Heart left ventricle (tissue), 16 donors: ENCODE measurements at regions not wholly inside any gene's neighbourhood (a gene's known extent, or its start where the extent isn't known, plus 50 kb on each side); places are given as distances from the start of the nearest gene placed in this dataset.

ENCODE experiments used
- ATAC-seq, 4 donors: fragments of 200-7000 bp; cut with Tn5 transposase; one replicate each; pipeline ENCODE4 v1.9.1; 2020 to 2022; ENCODE audit warnings: moderate library complexity in 4 of 4, mild to moderate bottlenecking in 3 of 4, moderate number of reproducible peaks in 1 of 4
- DNase-seq, 5 donors: peaks; one replicate each; pipeline ENCODE4 v3.0.0-alpha.2; 2020
- H3K27ac ChIP-seq, 12 donors: fragments of 200-600 bp; sonication (generic) in 4 of 12; one replicate each; pipeline versions ENCODE4 v1.5.0 to v1.8.0; 2016 to 2022; ENCODE audit warnings: mild to moderate bottlenecking in 2 of 12
- H3K27me3 ChIP-seq, 9 donors: fragments of 200-600 bp; sonication (generic) in 2 of 9; one replicate each; pipeline versions ENCODE4 v1.5.1 to v1.8.0; 2016 to 2022; ENCODE audit warnings: mild to moderate bottlenecking in 3 of 9
- H3K36me3 ChIP-seq, 9 donors: fragments of 200-600 bp; sonication (generic) in 2 of 9; one replicate each; pipeline versions ENCODE4 v1.5.0 to v1.8.0; 2018 to 2022; ENCODE audit warnings: mild to moderate bottlenecking in 2 of 9
- H3K4me1 ChIP-seq, 12 donors: fragments of 200-600 bp; sonication (generic) in 4 of 12; one replicate each; pipeline versions ENCODE4 v1.5.0 to v1.8.0; 2016 to 2022; ENCODE audit warnings: mild to moderate bottlenecking in 3 of 12
- H3K4me3 ChIP-seq, 12 donors: fragments of 200-600 bp; sonication (generic) in 4 of 12; one replicate each; pipeline versions ENCODE4 v1.5.0 to v1.8.0; 2017 to 2022; ENCODE audit warnings: mild to moderate bottlenecking in 9 of 12, moderate library complexity in 4 of 12
- H3K9me3 ChIP-seq, 12 donors: fragments of 200-600 bp; sonication (generic) in 4 of 12; one replicate each; pipeline versions ENCODE4 v1.5.0 to v1.8.0; 2016 to 2022; ENCODE audit warnings: mild to moderate bottlenecking in 1 of 12
- CTCF ChIP-seq, 12 donors: fragments of 200-600 bp; sonication (generic) in 4 of 12; IDR thresholded peaks; one replicate each; pipeline versions ENCODE4 v1.5.0 to v1.8.0; 2018 to 2022; ENCODE audit warnings: antibody characterized with exemption in 12 of 12, mild to moderate bottlenecking in 5 of 12
- POLR2A ChIP-seq, 2 donors: fragments of 450-650 bp; IDR thresholded peaks; one replicate each; pipeline ENCODE4 v1.6.1; 2017; ENCODE audit warnings: antibody characterized with exemption in 2 of 2, mild to moderate bottlenecking in 2 of 2, moderate library complexity in 2 of 2
- WGBS, 4 donors: extraction: QIAGEN DNeasy Blood & Tissue Kit in 2 of 4; methylation state at CpG; one replicate each; pipeline versions ENCODE4 v1.1.5 to v1.1.7; 2013 to 2018; 5-methylcytosine and 5-hydroxymethylcytosine counted together
- intact Hi-C, 10 donors: fragments of 100-400 bp; cut with DNase I; formaldehyde crosslinking; loops; one replicate each; pipeline versions ENCODE4 v1.11.1 to v1.14.2; 2022
- donor health status: ischemic (EF 13 %, LVEDD 7.1; RV severe dilation, severe dysfunction).
- donor health status: healthy with polysubstance abuse.
- donor health status: DM: no; HTN: yes; CAD: no.
- donor health status: DM: no; HTN: no; CAD: no.
- donor health status: ischemic (EF 25% LVEDD 6.9; RV normal size, moderate dysfunction).
- donor health status: ischemic (EF 25% LVEDD 5.7; RV mildly dilated, moderate dysfunction).
- donor health status: healthy.
- donor health status: DM: yes; HTN: yes; CAD: no.
- donor health status: ischemic (EF 35%, LVEDD 5.7; RV mildly dilated, moderate dysfunction).
- donor health status: nonischemic (EF 11% LVEDD 7.7; RV severe dilation, severe dysfunction).
- donor health status: DM: yes; HTN: yes; CAD: no.
- donor health status: PGD.
- donor health status: ischemic (EF 29% LVEDD 5.4; RV normal size, mild dysfunction).
- donor health status: nonischemic (EF 23%, LVEDD 6.1; RV moderate dilation, normal function).

GRCh38 chr18:72456802-72457201 is 87.3 kb downstream of the CBLN2 start:
- H3K36me3 ChIP-seq, result no peaks in the 10 kb centered on the region
- H3K4me1 ChIP-seq, result no peaks in the 10 kb centered on the region
- H3K27me3 ChIP-seq, result no peaks in the 10 kb centered on the region
- peaks cover 0 to 9% (median 0%) of the 10 kb centered on the region in 12 donors for H3K9me3 ChIP-seq
- WGBS, 4 donors, result 75 to 85% (median 77%) methylated on average over 1 of the region's 1 CpG
- TF ChIP-seq POLR2A (IDR thresholded peaks at IDR 0.05), result no peak
- no peak for TF ChIP-seq CTCF (IDR thresholded peaks at IDR 0.05)
- H3K27ac ChIP-seq, result no peak overlapping the region
- no peak overlapping the region for H3K4me3 ChIP-seq
- no peak for ATAC-seq
- no peak for DNase-seq
- intact Hi-C loops, result no loop called here

DNA sequence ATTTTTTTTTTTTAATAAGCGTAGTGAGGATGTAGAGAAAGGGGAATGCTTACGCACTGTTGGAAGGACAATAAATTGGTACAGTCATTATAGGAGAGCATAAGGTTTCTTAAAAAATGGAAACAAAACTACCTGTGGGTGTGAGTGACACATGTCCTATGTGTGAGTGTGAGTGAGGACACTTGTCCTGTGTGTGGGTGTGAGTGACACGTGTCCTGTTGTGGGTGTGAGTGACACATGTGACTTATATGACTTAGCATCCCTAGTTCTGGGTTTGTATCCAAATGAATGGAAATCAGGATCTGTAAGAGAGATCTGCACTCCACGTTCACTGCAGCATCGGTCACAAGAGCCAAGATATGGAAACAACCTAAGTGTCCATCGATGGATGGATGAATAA is 91.8 kb downstream of the CBLN2 start:
- WGBS, 4 donors, result 70 to 82% (median 79%) methylated on average over 6 of the region's 6 CpGs
- no peak overlapping the region for H3K4me3 ChIP-seq
- intact Hi-C loops, result no loop called here

DNA sequence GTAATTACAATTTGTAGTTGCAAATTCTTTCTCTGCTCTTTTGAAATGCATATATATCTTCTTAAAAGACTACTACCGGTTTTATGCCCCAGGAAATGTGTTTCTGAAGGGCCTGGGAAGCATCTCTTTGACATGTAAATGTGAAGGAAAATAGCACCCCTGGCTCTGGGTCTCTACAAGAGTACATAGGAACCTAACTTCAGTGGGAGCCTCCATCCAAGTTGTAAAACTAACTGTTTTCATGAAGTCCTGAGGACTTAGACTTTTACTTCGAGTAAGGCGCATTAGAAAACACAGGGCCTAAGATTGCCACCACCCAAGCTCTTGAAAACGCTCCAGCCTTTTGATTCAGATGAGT is 99.4 kb downstream of the CBLN2 start:
- Histone ChIP-seq H3K4me1 (no peaks in the 10 kb centered on the region), H3K27ac (no peak overlapping the region), H3K36me3 (no peaks in the 10 kb centered on the region), H3K9me3 (no peaks in the 10 kb centered on the region), H3K27me3 (no peaks in the 10 kb centered on the region), H3K4me3 (no peak overlapping the region)
- intact Hi-C loops, result no loop called here
- WGBS, 4 donors, result 27 to 41% (median 34%) methylated on average over 4 of the region's 4 CpGs
- no peak for DNase-seq
- no peak for ATAC-seq
- TF ChIP-seq CTCF (IDR thresholded peaks at IDR 0.05), result no peak
- TF ChIP-seq POLR2A (IDR thresholded peaks at IDR 0.05), result no peak

More for the DNA sequence above, 91.8 kb downstream of the CBLN2 start:
- no peak for ATAC-seq
- Histone ChIP-seq H3K27me3 (no peaks in the 10 kb centered on the region), H3K4me1 (no peaks in the 10 kb centered on the region), H3K27ac (no peak overlapping the region), H3K36me3 (no peaks in the 10 kb centered on the region), H3K9me3 (peaks cover 0 to 12% (median 0%) of the 10 kb centered on the region in 12 donors)
- DNase-seq, result no peak
- TF ChIP-seq CTCF (IDR thresholded peaks at IDR 0.05) (no peak), POLR2A (IDR thresholded peaks at IDR 0.05) (no peak)

- intact Hi-C loops, result no loop called here
- no peak for TF ChIP-seq CTCF (IDR thresholded peaks at IDR 0.05)
- no peak for TF ChIP-seq POLR2A (IDR thresholded peaks at IDR 0.05)
- ATAC-seq (no peak), DNase-seq (no peak)
- WGBS, 4 donors, result 51 to 59% (median 52%) methylated on average over 7 of the region's 7 CpGs
- peaks cover 0 to 5% (median 0%) of the 10 kb centered on the region in 12 donors for H3K9me3 ChIP-seq
- H3K27me3 ChIP-seq, result no peaks in the 10 kb centered on the region
- no peak overlapping the region for H3K27ac ChIP-seq
- no peaks in the 10 kb centered on the region for H3K4me1 ChIP-seq
- H3K4me3 ChIP-seq, result no peak overlapping the region
- H3K36me3 ChIP-seq, result no peaks in the 10 kb centered on the region
Observed at GRCh38 chr18:72444111-72444797, 99.9 kb downstream of the CBLN2 start.
